Activated CD8-positive, alpha-beta memory T cell treated with anti-CD3 and anti-CD28 coated beads for 36 hours (primary cell): ENCODE measurements at regions not wholly inside any gene's neighbourhood (a gene's known extent, or its start where the extent isn't known, plus 50 kb on each side); places are given as distances from the start of the nearest gene placed in this dataset.
"Not testable (repeated sequence)": the region's sequence is repeated elsewhere in the genome, so short reads cannot be mapped to it uniquely, and the experiment has no call there.

Source experiments
- CTCF ChIA-PET: fragments of 350-600 bp; sonication (Branson Sonifier 250); formaldehyde crosslinking; loops from one replicate; lab custom pipeline; 2021; ENCODE audit warnings: antibody characterized with exemption; lab: Charles Lee
- POLR2A ChIA-PET: fragments of 350-600 bp; sonication (Branson Sonifier 250); formaldehyde crosslinking; loops from one replicate; lab custom pipeline; 2021; ENCODE audit warnings: antibody characterized with exemption; lab: Charles Lee

- POLR2A ChIA-PET: no interaction called here
- CTCF ChIA-PET: no interaction called here
These were observed 196.9 kb downstream of the ALDH8A1 start for GRCh38 chr6:134753001-134753400.

- POLR2A ChIA-PET: no interaction called here
- CTCF ChIA-PET: no interaction called here
These were observed 197.5 kb downstream of the ALDH8A1 start for GRCh38 chr6:134752445-134752844.

- POLR2A ChIA-PET: no interaction called here
These were observed 199.2 kb downstream of the ALDH8A1 start for GRCh38 chr6:134750669-134751068.

GRCh38 chr6:134748484-134748883 is 201.4 kb downstream of the ALDH8A1 start:
- POLR2A ChIA-PET: interaction anchor here (0.7 kb wide), 1 partner anchor 137 kb away, joined by 4 read pairs; no protein-coding TSS in a partner anchor
- CTCF ChIA-PET: no interaction called here

More at GRCh38 chr6:134750669-134751068, 199.2 kb downstream of the ALDH8A1 start:
- CTCF ChIA-PET: no interaction called here

GRCh38 chr6:134747197-134747596 is 202.7 kb downstream of the ALDH8A1 start:
- POLR2A ChIA-PET, CTCF ChIA-PET: not testable (repeated sequence)

- CTCF ChIA-PET: no interaction called here
- POLR2A ChIA-PET: no interaction called here
These were observed 203.8 kb downstream of the ALDH8A1 start for GRCh38 chr6:134746140-134746539.

GRCh38 chr6:134745192-134745591 is 204.7 kb downstream of the ALDH8A1 start:
- POLR2A ChIA-PET, CTCF ChIA-PET: not testable (repeated sequence)

GRCh38 chr6:134744301-134744700 is 205.6 kb downstream of the ALDH8A1 start:
- ChIA-PET CTCF (interaction anchor here (0.8 kb wide), 1 partner anchor 31 kb away, joined by 5 read pairs; no protein-coding TSS in a partner anchor), POLR2A (no interaction called here)

- POLR2A ChIA-PET: no interaction called here
- CTCF ChIA-PET: no interaction called here
These were observed 208.7 kb downstream of the ALDH8A1 start for GRCh38 chr6:134741200-134741536.

- ChIA-PET CTCF (no interaction called here), POLR2A (no interaction called here)
These were observed 209.3 kb downstream of the ALDH8A1 start for GRCh38 chr6:134740473-134741199.

- ChIA-PET POLR2A (no interaction called here), CTCF (no interaction called here)
These were observed 209.9 kb downstream of the ALDH8A1 start for GRCh38 chr6:134740027-134740373.

GRCh38 chr6:134739299-134740026 is 210.4 kb downstream of the ALDH8A1 start:
- ChIA-PET CTCF (no interaction called here), POLR2A (no interaction called here)

GRCh38 chr6:134738211-134738885 is 211.6 kb downstream of the ALDH8A1 start:
- POLR2A ChIA-PET: no interaction called here
- CTCF ChIA-PET: no interaction called here

GRCh38 chr6:134735461-134735860 is 214.4 kb downstream of the ALDH8A1 start:
- CTCF ChIA-PET: no interaction called here
- POLR2A ChIA-PET: no interaction called here

GRCh38 chr6:134734312-134734869 is 215.5 kb downstream of the ALDH8A1 start:
- CTCF ChIA-PET: no interaction called here
- POLR2A ChIA-PET: no interaction called here

GRCh38 chr6:134733801-134734200 is 216.1 kb downstream of the ALDH8A1 start:
- ChIA-PET POLR2A (no interaction called here), CTCF (no interaction called here)

- POLR2A ChIA-PET: no interaction called here
- CTCF ChIA-PET: no interaction called here
These were observed 217.1 kb downstream of the ALDH8A1 start for GRCh38 chr6:134732763-134733162.

GRCh38 chr6:134731615-134732014 is 218.3 kb downstream of the ALDH8A1 start:
- ChIA-PET POLR2A (interaction anchor here (0.6 kb wide), 1 partner anchor 250 kb away, joined by 3 read pairs; no protein-coding TSS in a partner anchor), CTCF (interaction anchor here (1.0 kb wide), 1 partner anchor 18 kb away, joined by 3 read pairs; no protein-coding TSS in a partner anchor)

- ChIA-PET CTCF (no interaction called here), POLR2A (no interaction called here)
These were observed 219.9 kb downstream of the ALDH8A1 start for GRCh38 chr6:134730013-134730412.

- POLR2A ChIA-PET: no interaction called here
- CTCF ChIA-PET: no interaction called here
These were observed 220.3 kb downstream of the ALDH8A1 start for GRCh38 chr6:134729561-134729960.
